ENCODE measurements at regions not wholly inside any gene's neighbourhood (a gene's known extent, or its start where the extent isn't known, plus 50 kb on each side); places are given as distances from the start of the nearest gene placed in this dataset.

DNA sequence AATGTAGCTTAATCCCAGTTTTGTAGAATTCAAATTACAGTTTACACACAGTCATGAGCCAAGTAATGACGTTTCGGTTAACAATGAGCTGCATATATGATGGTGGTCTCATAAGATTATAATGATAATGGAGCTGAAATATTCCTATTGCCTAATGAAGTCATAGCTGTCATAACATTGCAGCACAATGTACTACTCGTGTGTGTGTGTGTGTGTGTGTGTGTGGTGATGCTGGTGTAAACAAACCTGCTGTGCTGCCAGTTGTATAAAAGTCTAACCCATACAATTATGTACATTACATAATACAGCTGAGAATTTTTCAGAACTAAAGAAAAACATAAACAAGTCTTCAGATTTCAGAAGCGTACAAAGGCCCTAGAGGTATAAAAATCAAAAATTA lies 66.7 kb upstream of the ARID1B start:
- Histone ChIP-seq H3K27ac (ENCODE audit: low read length) (no peak overlapping the region), H3K4me2 (ENCODE audit: low read length) (no peak overlapping the region), H3K9me3 (ENCODE audit: insufficient read depth, low read length) (no peaks in the 10 kb centered on the region), H4K20me1 (ENCODE audit: insufficient read depth, low read length) (no peaks in the 10 kb centered on the region), H3K79me2 (ENCODE audit: low read length) (no peaks in the 10 kb centered on the region), H3K27me3 (ENCODE audit: low read depth, low read length) (no peaks in the 10 kb centered on the region), H3K36me3 (replicated peaks; ENCODE audit: low read depth, low read length) (no peaks in the 10 kb centered on the region), H3K4me3 (ENCODE audit: low read length) (no peak overlapping the region), H3K9ac (ENCODE audit: low read length) (no peak overlapping the region), H2AFZ (ENCODE audit: low read depth, low read length) (no peak overlapping the region), H3K4me1 (ENCODE audit: low read length) (peaks cover 12% of the 10 kb centered on the region)
- TF ChIP-seq, protein P1, sequence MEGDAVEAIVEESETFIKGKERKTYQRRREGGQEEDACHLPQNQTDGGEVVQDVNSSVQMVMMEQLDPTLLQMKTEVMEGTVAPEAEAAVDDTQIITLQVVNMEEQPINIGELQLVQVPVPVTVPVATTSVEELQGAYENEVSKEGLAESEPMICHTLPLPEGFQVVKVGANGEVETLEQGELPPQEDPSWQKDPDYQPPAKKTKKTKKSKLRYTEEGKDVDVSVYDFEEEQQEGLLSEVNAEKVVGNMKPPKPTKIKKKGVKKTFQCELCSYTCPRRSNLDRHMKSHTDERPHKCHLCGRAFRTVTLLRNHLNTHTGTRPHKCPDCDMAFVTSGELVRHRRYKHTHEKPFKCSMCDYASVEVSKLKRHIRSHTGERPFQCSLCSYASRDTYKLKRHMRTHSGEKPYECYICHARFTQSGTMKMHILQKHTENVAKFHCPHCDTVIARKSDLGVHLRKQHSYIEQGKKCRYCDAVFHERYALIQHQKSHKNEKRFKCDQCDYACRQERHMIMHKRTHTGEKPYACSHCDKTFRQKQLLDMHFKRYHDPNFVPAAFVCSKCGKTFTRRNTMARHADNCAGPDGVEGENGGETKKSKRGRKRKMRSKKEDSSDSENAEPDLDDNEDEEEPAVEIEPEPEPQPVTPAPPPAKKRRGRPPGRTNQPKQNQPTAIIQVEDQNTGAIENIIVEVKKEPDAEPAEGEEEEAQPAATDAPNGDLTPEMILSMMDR (IDR thresholded peaks at IDR 0.05; ENCODE audit: low read depth, low read length): no peak
- no peak for TF ChIP-seq EZH2phosphoT487 (IDR thresholded peaks at IDR 0.05; ENCODE audit: low read depth)

DNA sequence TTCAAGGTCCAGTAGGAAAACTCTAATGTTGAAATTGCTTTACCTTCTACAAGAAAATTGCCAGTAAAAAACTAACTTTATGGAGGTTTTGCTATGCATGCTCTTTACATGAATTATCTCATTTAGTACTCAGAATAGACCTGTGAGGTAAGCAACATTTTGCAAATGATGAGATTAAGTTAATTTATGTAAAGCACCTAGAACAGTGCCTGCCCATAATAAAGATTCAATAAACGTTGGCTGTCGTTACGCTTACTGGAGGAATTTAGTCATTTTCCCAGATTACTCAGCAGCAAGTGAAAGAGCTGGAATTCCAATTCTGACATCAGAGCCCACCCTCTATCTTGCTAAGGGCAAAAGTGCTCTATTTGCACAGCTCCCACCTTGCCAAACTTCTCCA lies 69.4 kb upstream of the ARID1B start:
- Histone ChIP-seq H3K4me2 (ENCODE audit: low read length) (no peak overlapping the region), H3K9me3 (ENCODE audit: insufficient read depth, low read length) (no peaks in the 10 kb centered on the region), H4K20me1 (ENCODE audit: insufficient read depth, low read length) (no peaks in the 10 kb centered on the region), H3K9ac (ENCODE audit: low read length) (no peak overlapping the region), H3K4me1 (ENCODE audit: low read length) (peaks cover 8% of the 10 kb centered on the region; the same call in 1 of the 2 replicates), H3K27ac (ENCODE audit: low read length) (no peak overlapping the region), H3K79me2 (ENCODE audit: low read length) (no peaks in the 10 kb centered on the region), H2AFZ (ENCODE audit: low read depth, low read length) (no peak overlapping the region), H3K36me3 (replicated peaks; ENCODE audit: low read depth, low read length) (no peaks in the 10 kb centered on the region), H3K27me3 (ENCODE audit: low read depth, low read length) (no peaks in the 10 kb centered on the region), H3K4me3 (ENCODE audit: low read length) (no peak overlapping the region)
- TF ChIP-seq, protein P1 (IDR thresholded peaks at IDR 0.05; ENCODE audit: low read depth, low read length): no peak
- TF ChIP-seq EZH2phosphoT487 (IDR thresholded peaks at IDR 0.05; ENCODE audit: low read depth): no peak

DNA sequence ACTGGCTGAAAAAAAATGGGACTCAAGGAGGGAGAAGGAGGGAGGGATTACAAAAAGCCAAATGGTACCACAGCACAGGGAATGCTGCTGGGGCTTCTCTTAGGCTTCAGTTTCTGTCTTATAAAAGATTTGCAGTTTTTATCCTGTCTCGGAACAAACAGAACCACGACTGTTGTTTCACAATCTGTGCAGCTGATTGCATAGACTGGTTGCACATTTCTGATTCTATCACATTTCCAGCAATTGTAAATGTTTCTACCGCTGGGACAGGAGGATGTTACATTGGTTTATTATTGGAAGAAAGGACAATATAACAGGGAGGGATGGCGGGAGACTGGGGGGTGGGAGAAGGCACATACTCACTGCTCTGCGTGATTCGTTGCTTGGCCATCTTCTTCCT lies 73.5 kb upstream of the ARID1B start:
- Histone ChIP-seq H3K4me2 (ENCODE audit: low read length) (no peak overlapping the region), H3K27me3 (ENCODE audit: low read depth, low read length) (no peaks in the 10 kb centered on the region), H3K4me1 (ENCODE audit: low read length) (peaks cover 17% of the 10 kb centered on the region), H3K79me2 (ENCODE audit: low read length) (no peaks in the 10 kb centered on the region), H3K9me3 (ENCODE audit: insufficient read depth, low read length) (no peaks in the 10 kb centered on the region), H2AFZ (ENCODE audit: low read depth, low read length) (no peak overlapping the region), H3K27ac (ENCODE audit: low read length) (no peak overlapping the region), H3K9ac (ENCODE audit: low read length) (no peak overlapping the region), H3K36me3 (replicated peaks; ENCODE audit: low read depth, low read length) (no peaks in the 10 kb centered on the region), H4K20me1 (ENCODE audit: insufficient read depth, low read length) (no peaks in the 10 kb centered on the region), H3K4me3 (ENCODE audit: low read length) (no peak overlapping the region)
- no peak for TF ChIP-seq EZH2phosphoT487 (IDR thresholded peaks at IDR 0.05; ENCODE audit: low read depth)
- TF ChIP-seq, protein P1 (IDR thresholded peaks at IDR 0.05; ENCODE audit: low read depth, low read length): no peak

DNA sequence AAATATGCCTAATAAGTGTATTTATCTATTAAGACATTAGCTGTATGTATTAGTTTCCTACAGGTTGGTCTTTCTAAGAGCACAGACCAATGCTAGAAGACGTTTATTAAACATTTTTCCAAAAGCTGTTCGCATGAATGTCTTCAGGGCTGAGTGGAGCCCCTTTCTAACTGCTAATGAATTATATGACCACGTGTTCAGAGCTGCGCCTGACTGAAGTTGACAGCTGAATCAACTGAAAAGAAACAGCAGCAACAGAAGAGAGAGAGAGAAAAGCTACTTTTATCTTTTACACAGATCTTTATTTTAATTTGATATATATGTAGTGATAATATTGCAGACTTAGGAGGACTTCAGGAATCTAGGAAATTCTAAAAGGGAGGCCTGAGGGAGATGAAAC lies 75.2 kb upstream of the ARID1B start:
- no peak overlapping the region for H3K27ac ChIP-seq (ENCODE audit: low read length)
- no peaks in the 10 kb centered on the region for H4K20me1 ChIP-seq (ENCODE audit: insufficient read depth, low read length)
- no peak overlapping the region for H2AFZ ChIP-seq (ENCODE audit: low read depth, low read length)
- no peaks in the 10 kb centered on the region for H3K27me3 ChIP-seq (ENCODE audit: low read depth, low read length)
- no peaks in the 10 kb centered on the region for H3K9me3 ChIP-seq (ENCODE audit: insufficient read depth, low read length)
- H3K79me2 ChIP-seq (ENCODE audit: low read length): no peaks in the 10 kb centered on the region
- H3K4me3 ChIP-seq (ENCODE audit: low read length): no peak overlapping the region
- peaks cover 31% of the 10 kb centered on the region for H3K4me1 ChIP-seq (ENCODE audit: low read length)
- H3K9ac ChIP-seq (ENCODE audit: low read length): no peak overlapping the region
- no peak overlapping the region for H3K4me2 ChIP-seq (ENCODE audit: low read length)
- no peaks in the 10 kb centered on the region for H3K36me3 ChIP-seq (replicated peaks; ENCODE audit: low read depth, low read length)
- TF ChIP-seq EZH2phosphoT487 (IDR thresholded peaks at IDR 0.05; ENCODE audit: low read depth): no peak
- TF ChIP-seq, protein P1 (IDR thresholded peaks at IDR 0.05; ENCODE audit: low read depth, low read length): no peak
